ENCODE measurements at regions not wholly inside any gene's neighbourhood (a gene's known extent, or its start where the extent isn't known, plus 50 kb on each side); places are given as distances from the start of the nearest gene placed in this dataset.

GRCh38 chr20:24096264-24096663 lies 107.7 kb upstream of the GGTLC1 start:
- H3K27ac Mint-ChIP-seq (ENCODE audit: unreplicated experiment), result no peak overlapping the region
- H3K27me3 Mint-ChIP-seq (ENCODE audit: unreplicated experiment), result peaks cover 11% of the 10 kb centered on the region
- H3K9me3 Mint-ChIP-seq (ENCODE audit: unreplicated experiment), result no peaks in the 10 kb centered on the region
- no peaks in the 10 kb centered on the region for H3K36me3 Mint-ChIP-seq (ENCODE audit: low read depth, unreplicated experiment)
- DNase-seq (ENCODE audit: low spot score), result no peak
- H3K4me1 Mint-ChIP-seq (ENCODE audit: unreplicated experiment), result no peaks in the 10 kb centered on the region
- H3K4me3 Mint-ChIP-seq (ENCODE audit: unreplicated experiment), result no peak overlapping the region
- TF ChIP-seq, protein P1, sequence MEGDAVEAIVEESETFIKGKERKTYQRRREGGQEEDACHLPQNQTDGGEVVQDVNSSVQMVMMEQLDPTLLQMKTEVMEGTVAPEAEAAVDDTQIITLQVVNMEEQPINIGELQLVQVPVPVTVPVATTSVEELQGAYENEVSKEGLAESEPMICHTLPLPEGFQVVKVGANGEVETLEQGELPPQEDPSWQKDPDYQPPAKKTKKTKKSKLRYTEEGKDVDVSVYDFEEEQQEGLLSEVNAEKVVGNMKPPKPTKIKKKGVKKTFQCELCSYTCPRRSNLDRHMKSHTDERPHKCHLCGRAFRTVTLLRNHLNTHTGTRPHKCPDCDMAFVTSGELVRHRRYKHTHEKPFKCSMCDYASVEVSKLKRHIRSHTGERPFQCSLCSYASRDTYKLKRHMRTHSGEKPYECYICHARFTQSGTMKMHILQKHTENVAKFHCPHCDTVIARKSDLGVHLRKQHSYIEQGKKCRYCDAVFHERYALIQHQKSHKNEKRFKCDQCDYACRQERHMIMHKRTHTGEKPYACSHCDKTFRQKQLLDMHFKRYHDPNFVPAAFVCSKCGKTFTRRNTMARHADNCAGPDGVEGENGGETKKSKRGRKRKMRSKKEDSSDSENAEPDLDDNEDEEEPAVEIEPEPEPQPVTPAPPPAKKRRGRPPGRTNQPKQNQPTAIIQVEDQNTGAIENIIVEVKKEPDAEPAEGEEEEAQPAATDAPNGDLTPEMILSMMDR (IDR thresholded peaks at IDR 0.05; ENCODE audit: unreplicated experiment), result no peak

GRCh38 chr20:24095756-24096155 lies 107.2 kb upstream of the GGTLC1 start:
- no peaks in the 10 kb centered on the region for H3K9me3 Mint-ChIP-seq (ENCODE audit: unreplicated experiment)
- H3K4me3 Mint-ChIP-seq (ENCODE audit: unreplicated experiment), result no peak overlapping the region
- no peaks in the 10 kb centered on the region for H3K4me1 Mint-ChIP-seq (ENCODE audit: unreplicated experiment)
- no peaks in the 10 kb centered on the region for H3K36me3 Mint-ChIP-seq (ENCODE audit: low read depth, unreplicated experiment)
- DNase-seq (ENCODE audit: low spot score), result no peak
- peaks cover 12% of the 10 kb centered on the region for H3K27me3 Mint-ChIP-seq (ENCODE audit: unreplicated experiment)
- no peak overlapping the region for H3K27ac Mint-ChIP-seq (ENCODE audit: unreplicated experiment)
- TF ChIP-seq, protein P1 (IDR thresholded peaks at IDR 0.05; ENCODE audit: unreplicated experiment), result no peak

GRCh38 chr20:24095303-24095702 lies 106.7 kb upstream of the GGTLC1 start:
- H3K27me3 Mint-ChIP-seq (ENCODE audit: unreplicated experiment), result peaks cover 12% of the 10 kb centered on the region
- no peak overlapping the region for H3K27ac Mint-ChIP-seq (ENCODE audit: unreplicated experiment)
- no peak overlapping the region for H3K4me3 Mint-ChIP-seq (ENCODE audit: unreplicated experiment)
- DNase-seq (ENCODE audit: low spot score), result no peak
- no peaks in the 10 kb centered on the region for H3K36me3 Mint-ChIP-seq (ENCODE audit: low read depth, unreplicated experiment)
- H3K9me3 Mint-ChIP-seq (ENCODE audit: unreplicated experiment), result no peaks in the 10 kb centered on the region
- no peaks in the 10 kb centered on the region for H3K4me1 Mint-ChIP-seq (ENCODE audit: unreplicated experiment)
- TF ChIP-seq, protein P1 (IDR thresholded peaks at IDR 0.05; ENCODE audit: unreplicated experiment), result no peak

DNA sequence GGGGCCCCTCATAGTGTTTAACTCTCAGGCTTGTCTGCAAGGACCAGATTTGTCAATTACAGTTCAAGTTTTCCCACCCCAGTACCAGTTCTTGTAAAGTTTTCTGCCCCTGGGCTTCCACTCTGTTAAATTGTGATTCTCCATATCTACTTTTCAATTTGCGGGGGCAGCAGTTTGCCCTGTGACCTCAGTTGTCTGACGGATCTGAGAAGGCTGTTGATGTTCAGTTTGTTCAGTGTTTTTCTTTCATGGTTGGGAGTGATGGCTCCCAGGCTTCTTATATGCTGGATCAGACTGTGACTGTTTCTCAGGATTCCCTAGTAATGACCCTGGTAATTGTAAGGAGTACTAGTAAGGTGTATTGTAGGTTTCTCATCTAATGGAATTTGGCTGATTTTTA lies 101.0 kb upstream of the GGTLC1 start:
- DNase-seq (ENCODE audit: low spot score), result no peak
- Mint-ChIP-seq H3K27ac (ENCODE audit: unreplicated experiment) (no peak overlapping the region), H3K4me1 (ENCODE audit: unreplicated experiment) (no peaks in the 10 kb centered on the region), H3K36me3 (ENCODE audit: low read depth, unreplicated experiment) (no peaks in the 10 kb centered on the region), H3K9me3 (ENCODE audit: unreplicated experiment) (no peaks in the 10 kb centered on the region), H3K4me3 (ENCODE audit: unreplicated experiment) (no peak overlapping the region), H3K27me3 (ENCODE audit: unreplicated experiment) (peaks cover 14% of the 10 kb centered on the region)
- TF ChIP-seq, protein P1 (IDR thresholded peaks at IDR 0.05; ENCODE audit: unreplicated experiment), result no peak

DNA sequence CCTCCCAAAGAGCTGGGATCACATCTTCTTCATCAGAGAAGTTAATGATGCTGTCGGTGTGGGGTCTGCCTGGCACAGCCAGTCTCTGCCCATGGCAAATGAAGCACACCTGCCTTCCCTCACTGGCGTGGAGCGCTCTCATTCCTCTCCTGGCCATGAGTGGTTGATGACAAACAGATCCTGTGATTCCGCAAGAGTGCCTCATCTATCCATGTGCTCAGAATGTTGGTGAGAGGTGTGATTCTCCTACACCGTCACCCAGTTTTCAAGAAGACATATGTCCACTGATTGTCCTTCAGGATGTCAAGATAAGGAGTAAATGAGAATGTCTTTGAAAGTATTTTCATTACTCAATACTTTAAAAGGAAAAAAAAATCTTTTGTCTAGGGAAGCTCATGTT lies 97.5 kb upstream of the GGTLC1 start:
- H3K9me3 Mint-ChIP-seq (ENCODE audit: unreplicated experiment), result no peaks in the 10 kb centered on the region
- no peak overlapping the region for H3K4me3 Mint-ChIP-seq (ENCODE audit: unreplicated experiment)
- no peaks in the 10 kb centered on the region for H3K36me3 Mint-ChIP-seq (ENCODE audit: low read depth, unreplicated experiment)

More for the DNA sequence above, 97.5 kb upstream of the GGTLC1 start:
- Mint-ChIP-seq H3K27ac (ENCODE audit: unreplicated experiment) (no peak overlapping the region), H3K4me1 (ENCODE audit: unreplicated experiment) (no peaks in the 10 kb centered on the region), H3K27me3 (ENCODE audit: unreplicated experiment) (peaks cover 3% of the 10 kb centered on the region)
- DNase-seq (ENCODE audit: low spot score), result no peak
- TF ChIP-seq, protein P1 (IDR thresholded peaks at IDR 0.05; ENCODE audit: unreplicated experiment), result no peak
